Hepatocyte (in vitro differentiated cells): ENCODE measurements at regions not wholly inside any gene's neighbourhood (a gene's known extent, or its start where the extent isn't known, plus 50 kb on each side); places are given as distances from the start of the nearest gene placed in this dataset.

ENCODE experiments used
- DNase-seq: peaks from one replicate; pipeline ENCODE4 v3.0.0-alpha.2; 2016; ENCODE audit warnings: low spot score
- H2AFZ ChIP-seq: fragments of 200-600 bp; sonication (generic); 2 replicates; pipeline ENCODE4 v1.6.0; 2016; ENCODE audit warnings: antibody characterized with exemption, mild to moderate bottlenecking
- H3K27ac ChIP-seq: fragments of 200-600 bp; sonication (generic); 2 replicates; pipeline ENCODE4 v1.5.1; 2016; ENCODE audit warnings: mild to moderate bottlenecking
- H3K27me3 ChIP-seq: fragments of 200-600 bp; sonication (generic); 2 replicates; pipeline ENCODE4 v1.6.1; 2016
- H3K36me3 ChIP-seq: fragments of 200-600 bp; sonication (generic); replicated peaks from 2 replicates; pipeline ENCODE4 v1.5.1; 2016; ENCODE audit warnings: low read depth; ENCODE audit not compliant: insufficient read depth
- H3K4me1 ChIP-seq: fragments of 200-600 bp; sonication (generic); 2 replicates; pipeline ENCODE4 v1.5.1; 2016; ENCODE audit warnings: mild to moderate bottlenecking, moderate library complexity; ENCODE audit not compliant: insufficient read depth
- H3K4me2 ChIP-seq: fragments of 200-600 bp; sonication (generic); 2 replicates; pipeline ENCODE4 v1.6.0; 2016
- H3K4me3 ChIP-seq: fragments of 200-600 bp; sonication (generic); 2 replicates; pipeline ENCODE4 v1.5.1; 2016; ENCODE audit warnings: mild to moderate bottlenecking
- H3K79me2 ChIP-seq: fragments of 200-600 bp; sonication (generic); 2 replicates; pipeline ENCODE4 v1.6.0; 2017; ENCODE audit warnings: mild to moderate bottlenecking
- H3K9me2 ChIP-seq: fragments of 200-600 bp; sonication (generic); replicated peaks from 2 replicates; pipeline ENCODE4 v1.6.0; 2017; ENCODE audit warnings: mild to moderate bottlenecking; ENCODE audit not compliant: insufficient read depth
- H3K9me3 ChIP-seq: fragments of 200-600 bp; sonication (generic); 2 replicates; pipeline ENCODE4 v1.5.1; 2016; ENCODE audit warnings: low read depth, mild to moderate bottlenecking
- H4K20me1 ChIP-seq: fragments of 200-600 bp; sonication (generic); 2 replicates; pipeline ENCODE4 v1.6.0; 2016; ENCODE audit warnings: mild to moderate bottlenecking; ENCODE audit not compliant: insufficient read depth, poor library complexity, severe bottlenecking
- CTCF ChIP-seq: fragments of 200-600 bp; sonication (generic); IDR thresholded peaks from 2 replicates; pipeline ENCODE4 v1.5.1; 2016; ENCODE audit warnings: antibody characterized with exemption, mild to moderate bottlenecking; ENCODE audit not compliant: poor library complexity
- EZH2 ChIP-seq: fragments of 200-600 bp; sonication (generic); IDR thresholded peaks from 2 replicates; pipeline ENCODE4 v1.6.1; 2016; ENCODE audit warnings: antibody characterized with exemption, mild to moderate bottlenecking, borderline replicate concordance
- EZH2phosphoT487 ChIP-seq: fragments of 200-600 bp; sonication (generic); IDR thresholded peaks from one replicate; pipeline ENCODE4 v1.6.1; 2018; ENCODE audit warnings: antibody characterized with exemption, mild to moderate bottlenecking, low read depth, moderate library complexity; ENCODE audit not compliant: unreplicated experiment, severe bottlenecking
- WGBS: methylation state at CpG from one replicate; pipeline ENCODE4 v1.1.6; 2016; ENCODE audit warnings: low lambda C conversion rate; ENCODE audit errors: missing lambda C conversion rate; 5-methylcytosine and 5-hydroxymethylcytosine counted together

- no peak for DNase-seq
- no peaks in the 10 kb centered on the region for H3K27me3 ChIP-seq
- no peaks in the 10 kb centered on the region for H4K20me1 ChIP-seq
- no peaks in the 10 kb centered on the region for H3K4me1 ChIP-seq
- no peaks in the 10 kb centered on the region for H3K9me3 ChIP-seq
- H3K9me2 ChIP-seq, result no peaks in the 10 kb centered on the region
- H3K36me3 ChIP-seq, result no peaks in the 10 kb centered on the region
- no peaks in the 10 kb centered on the region for H3K79me2 ChIP-seq
- no peak overlapping the region for H2AFZ ChIP-seq
- no peak overlapping the region for H3K27ac ChIP-seq
- H3K4me3 ChIP-seq, result no peak overlapping the region
- WGBS, result 66% methylated on average over 3 of the region's 3 CpGs
- TF ChIP-seq EZH2 (no peak), CTCF (no peak), EZH2phosphoT487 (no peak)
- no peak overlapping the region for H3K4me2 ChIP-seq
Measured at GRCh38 chr13:102466610-102467190, 64.9 kb upstream of the FGF14 start.

GRCh38 chr13:102462570-102462969, 60.7 kb upstream of the FGF14 start:
- DNase-seq, result no peak
- Histone ChIP-seq H3K9me2 (no peaks in the 10 kb centered on the region), H3K27ac (no peak overlapping the region), H2AFZ (no peak overlapping the region), H3K36me3 (no peaks in the 10 kb centered on the region), H3K4me1 (no peaks in the 10 kb centered on the region), H4K20me1 (no peaks in the 10 kb centered on the region), H3K9me3 (no peaks in the 10 kb centered on the region), H3K27me3 (no peaks in the 10 kb centered on the region), H3K4me3 (no peak overlapping the region), H3K4me2 (no peak overlapping the region), H3K79me2 (no peaks in the 10 kb centered on the region)
- 94% methylated on average over 3 of the region's 3 CpGs for WGBS
- no peak for TF ChIP-seq EZH2
- TF ChIP-seq CTCF, result no peak
- no peak for TF ChIP-seq EZH2phosphoT487

- DNase-seq, result no peak
- no peaks in the 10 kb centered on the region for H3K4me1 ChIP-seq
- 83% methylated on average over 1 of the region's 1 CpG for WGBS
Measured at GRCh38 chr13:102461302-102461701, 59.5 kb upstream of the FGF14 start.

More at GRCh38 chr13:102461302-102461701, 59.5 kb upstream of the FGF14 start:
- Histone ChIP-seq H4K20me1 (no peaks in the 10 kb centered on the region), H3K79me2 (no peaks in the 10 kb centered on the region), H3K4me3 (no peak overlapping the region), H3K4me2 (no peak overlapping the region), H3K9me2 (no peaks in the 10 kb centered on the region), H3K27me3 (no peaks in the 10 kb centered on the region), H3K9me3 (no peaks in the 10 kb centered on the region), H3K36me3 (no peaks in the 10 kb centered on the region), H2AFZ (no peak overlapping the region), H3K27ac (no peak overlapping the region)
- TF ChIP-seq EZH2phosphoT487 (no peak), EZH2 (no peak), CTCF (no peak)
